Astrocyte (in vitro differentiated cells and primary cell): ENCODE measurements at regions not wholly inside any gene's neighbourhood (a gene's known extent, or its start where the extent isn't known, plus 50 kb on each side); places are given as distances from the start of the nearest gene placed in this dataset.
A peak's percentile ranks its signal among the peaks of the same experiment; 100 is the strongest.

ENCODE experiments used
- DNase-seq: peaks from one replicate; pipeline ENCODE4 v3.0.0-alpha.2; 2010; ENCODE audit warnings: low read depth
- FAIRE-seq: peaks from 2 replicates; lab custom pipeline; 2011; peaks lifted over from hg19 to GRCh38; lab: Jason Lieb, UNC
- H2AFZ ChIP-seq: 2 replicates; pipeline ENCODE4 v1.6.0; 2012; ENCODE audit warnings: low read depth, low read length, inconsistent platforms
- H3K27ac ChIP-seq: 2 replicates; pipeline ENCODE4 v1.5.1; 2011; ENCODE audit warnings: low read depth, low read length, inconsistent platforms
- H3K27me3 ChIP-seq: 2 replicates; pipeline ENCODE4 v1.6.0; 2011; ENCODE audit warnings: low read length, inconsistent platforms; ENCODE audit not compliant: insufficient read depth
- H3K36me3 ChIP-seq: 2 replicates; pipeline ENCODE4 v1.5.1; 2011; ENCODE audit warnings: low read length, inconsistent platforms; ENCODE audit not compliant: insufficient read depth
- H3K4me1 ChIP-seq: 2 replicates; pipeline ENCODE4 v1.5.1; 2011; ENCODE audit warnings: low read length, inconsistent platforms; ENCODE audit not compliant: insufficient read depth
- H3K4me2 ChIP-seq: 2 replicates; pipeline ENCODE4 v1.6.0; 2012; ENCODE audit warnings: low read length, inconsistent platforms
- H3K4me3 ChIP-seq: 2 replicates; pipeline ENCODE4 v1.5.1; 2011; ENCODE audit warnings: low read depth, mild to moderate bottlenecking, low read length, inconsistent platforms; ENCODE audit not compliant: insufficient read depth
- H3K79me2 ChIP-seq: 2 replicates; pipeline ENCODE4 v1.6.0; 2012; ENCODE audit warnings: mild to moderate bottlenecking, low read length, inconsistent platforms; ENCODE audit not compliant: insufficient read depth
- H3K9ac ChIP-seq: 2 replicates; pipeline ENCODE4 v1.6.0; 2012; ENCODE audit warnings: mild to moderate bottlenecking, low read length, inconsistent platforms
- H3K9me3 ChIP-seq: 2 replicates; pipeline ENCODE4 v1.5.1; 2012; ENCODE audit warnings: low read depth, mild to moderate bottlenecking, low read length, inconsistent platforms; ENCODE audit not compliant: insufficient read depth
- H4K20me1 ChIP-seq: 2 replicates; pipeline ENCODE4 v1.6.0; 2012; ENCODE audit warnings: low read length, inconsistent platforms; ENCODE audit not compliant: insufficient read depth
- H3K27ac Mint-ChIP-seq: one replicate; pipeline ENCODE4 v1.8.0; 2021; ENCODE audit warnings: mild to moderate bottlenecking, mixed read lengths; ENCODE audit not compliant: unreplicated experiment
- H3K27me3 Mint-ChIP-seq: one replicate; pipeline ENCODE4 v1.8.0; 2021; ENCODE audit warnings: low read depth, mixed read lengths; ENCODE audit not compliant: unreplicated experiment
- H3K36me3 Mint-ChIP-seq: one replicate; pipeline ENCODE4 v1.8.0; 2021; ENCODE audit warnings: low read depth, mixed read lengths; ENCODE audit not compliant: unreplicated experiment
- H3K4me1 Mint-ChIP-seq: one replicate; pipeline ENCODE4 v1.8.0; 2021; ENCODE audit warnings: low read depth, mixed read lengths; ENCODE audit not compliant: unreplicated experiment
- H3K4me3 Mint-ChIP-seq: one replicate; pipeline ENCODE4 v1.8.0; 2021; ENCODE audit warnings: mild to moderate bottlenecking, moderate library complexity, mixed read lengths; ENCODE audit not compliant: unreplicated experiment
- H3K9me3 Mint-ChIP-seq: one replicate; pipeline ENCODE4 v1.8.0; 2021; ENCODE audit warnings: mild to moderate bottlenecking, mixed read lengths; ENCODE audit not compliant: unreplicated experiment
- CTCF ChIP-seq: IDR thresholded peaks from 2 replicates; pipeline ENCODE4 v1.5.1; 2011; ENCODE audit warnings: low read depth, mild to moderate bottlenecking, inconsistent platforms, low read length, moderate library complexity; ENCODE audit not compliant: insufficient read depth
- EZH2 ChIP-seq: IDR thresholded peaks from 2 replicates; pipeline ENCODE4 v1.6.1; 2012; ENCODE audit warnings: mild to moderate bottlenecking, low read length, inconsistent platforms; ENCODE audit not compliant: insufficient read depth

GRCh38 chr5:93010037-93010436, 571.0 kb downstream of the NR2F1-AS1 start:
- H3K9ac ChIP-seq: no peak overlapping the region
- H3K27me3 ChIP-seq: no peaks in the 10 kb centered on the region
- H3K79me2 ChIP-seq: no peaks in the 10 kb centered on the region
- H3K27ac ChIP-seq: no peak overlapping the region
- H3K4me1 Mint-ChIP-seq: no peaks in the 10 kb centered on the region
- H3K27ac Mint-ChIP-seq: no peak overlapping the region
- H3K4me2 ChIP-seq: no peak overlapping the region
- DNase-seq (no peak), FAIRE-seq (no peak)
- no peaks in the 10 kb centered on the region for H3K27me3 Mint-ChIP-seq
- H3K4me3 ChIP-seq: no peak overlapping the region
- no peak overlapping the region for H3K4me3 Mint-ChIP-seq
- H4K20me1 ChIP-seq: no peaks in the 10 kb centered on the region
- TF ChIP-seq CTCF: no peak
- TF ChIP-seq EZH2: no peak
- no peaks in the 10 kb centered on the region for H3K4me1 ChIP-seq
- no peaks in the 10 kb centered on the region for H3K9me3 Mint-ChIP-seq
- H3K36me3 ChIP-seq: no peaks in the 10 kb centered on the region
- no peaks in the 10 kb centered on the region for H3K36me3 Mint-ChIP-seq
- no peaks in the 10 kb centered on the region for H3K9me3 ChIP-seq
- H2AFZ ChIP-seq: no peak overlapping the region

GRCh38 chr5:93008502-93009207, 572.4 kb downstream of the NR2F1-AS1 start:
- TF ChIP-seq EZH2 (no peak), CTCF (no peak)
- Histone ChIP-seq H3K4me3 (no peak overlapping the region), H3K36me3 (no peaks in the 10 kb centered on the region), H4K20me1 (no peaks in the 10 kb centered on the region), H3K27me3 (no peaks in the 10 kb centered on the region), H3K9me3 (no peaks in the 10 kb centered on the region), H3K79me2 (no peaks in the 10 kb centered on the region), H3K9ac (no peak overlapping the region), H3K4me1 (no peaks in the 10 kb centered on the region), H3K27ac (no peak overlapping the region), H3K4me2 (no peak overlapping the region), H2AFZ (no peak overlapping the region)
- Mint-ChIP-seq H3K27ac (no peak overlapping the region), H3K27me3 (no peaks in the 10 kb centered on the region), H3K9me3 (no peaks in the 10 kb centered on the region), H3K36me3 (no peaks in the 10 kb centered on the region), H3K4me1 (no peaks in the 10 kb centered on the region), H3K4me3 (no peak overlapping the region)
- DNase-seq (peak; percentile 22), FAIRE-seq (no peak)

- H3K9me3 Mint-ChIP-seq: no peaks in the 10 kb centered on the region
These were observed 574.1 kb downstream of the NR2F1-AS1 start for GRCh38 chr5:93006915-93007314.

More at GRCh38 chr5:93006915-93007314, 574.1 kb downstream of the NR2F1-AS1 start:
- no peak overlapping the region for H3K27ac Mint-ChIP-seq
- no peaks in the 10 kb centered on the region for H3K4me1 Mint-ChIP-seq
- no peak overlapping the region for H3K4me2 ChIP-seq
- DNase-seq: peak; percentile 23
- H3K27ac ChIP-seq: no peak overlapping the region
- no peaks in the 10 kb centered on the region for H3K9me3 ChIP-seq
- H4K20me1 ChIP-seq: no peaks in the 10 kb centered on the region
- H3K9ac ChIP-seq: no peak overlapping the region
- FAIRE-seq: no peak
- no peaks in the 10 kb centered on the region for H3K27me3 ChIP-seq
- no peak overlapping the region for H2AFZ ChIP-seq
- no peaks in the 10 kb centered on the region for H3K36me3 ChIP-seq
- no peak overlapping the region for H3K4me3 ChIP-seq
- no peak for TF ChIP-seq EZH2
- TF ChIP-seq CTCF: no peak
- no peaks in the 10 kb centered on the region for H3K79me2 ChIP-seq
- H3K27me3 Mint-ChIP-seq: no peaks in the 10 kb centered on the region
- no peaks in the 10 kb centered on the region for H3K36me3 Mint-ChIP-seq
- H3K4me3 Mint-ChIP-seq: no peak overlapping the region
- no peaks in the 10 kb centered on the region for H3K4me1 ChIP-seq
